ENCODE measurements at regions not wholly inside any gene's neighbourhood (a gene's known extent, or its start where the extent isn't known, plus 50 kb on each side); places are given as distances from the start of the nearest gene placed in this dataset.

- DNase-seq, result peak; percentile 27
Measured at GRCh38 chr21:25421321-25422028, 185.8 kb downstream of the MRPL39 start.

- DNase-seq, result no peak
Measured at GRCh38 chr21:25420831-25421230, 186.4 kb downstream of the MRPL39 start.

- DNase-seq, result no peak
Measured at GRCh38 chr21:25416669-25417068, 190.6 kb downstream of the MRPL39 start.

- DNase-seq, result no peak
Measured at GRCh38 chr21:25412100-25412499, 195.2 kb downstream of the MRPL39 start.

- no peak for DNase-seq
Measured at GRCh38 chr21:25409978-25410377, 197.3 kb downstream of the MRPL39 start.

GRCh38 chr21:25408666-25409065 is 198.6 kb downstream of the MRPL39 start:
- DNase-seq, result no peak

- DNase-seq, result no peak
Measured at GRCh38 chr21:25406887-25407579, 200.2 kb downstream of the MRPL39 start.

GRCh38 chr21:25405984-25406383 is 201.3 kb downstream of the MRPL39 start:
- no peak for DNase-seq

- DNase-seq, result no peak
Measured at GRCh38 chr21:25402134-25402961, 204.9 kb downstream of the MRPL39 start.

GRCh38 chr21:25400427-25400826 is 206.9 kb downstream of the MRPL39 start:
- DNase-seq, result no peak

- DNase-seq, result no peak
Measured at GRCh38 chr21:25398630-25399029, 208.7 kb downstream of the MRPL39 start.

- DNase-seq, result no peak
Measured at GRCh38 chr21:25396135-25396711, 211.1 kb downstream of the MRPL39 start.

- DNase-seq, result no peak
Measured at GRCh38 chr21:25391777-25392176, 215.5 kb downstream of the MRPL39 start.

GRCh38 chr21:25390701-25391100 is 216.6 kb downstream of the MRPL39 start:
- DNase-seq, result no peak

GRCh38 chr21:25387665-25388064 is 219.6 kb downstream of the MRPL39 start:
- no peak for DNase-seq

GRCh38 chr21:25385911-25386474 is 221.3 kb downstream of the MRPL39 start:
- DNase-seq, result no peak

GRCh38 chr21:25385341-25385740 is 221.9 kb downstream of the MRPL39 start:
- no peak for DNase-seq

GRCh38 chr21:25384782-25385181 is 222.5 kb downstream of the MRPL39 start:
- DNase-seq, result no peak

GRCh38 chr21:25383545-25383944 is 223.7 kb downstream of the MRPL39 start:
- no peak for DNase-seq

GRCh38 chr21:25381936-25382452 is 225.3 kb downstream of the MRPL39 start:
- no peak for DNase-seq

- DNase-seq, result no peak
Measured at GRCh38 chr21:25375675-25376074, 231.6 kb downstream of the MRPL39 start.
